GM18951 (cell line): ENCODE measurements at regions not wholly inside any gene's neighbourhood (a gene's known extent, or its start where the extent isn't known, plus 50 kb on each side); places are given as distances from the start of the nearest gene placed in this dataset.

ENCODE experiments used
- POLR2A ChIP-seq: IDR thresholded peaks from 4 replicates; pipeline ENCODE4 v1.6.1; 2011; ENCODE audit warnings: mild to moderate bottlenecking; ENCODE audit not compliant: insufficient read length, insufficient read depth; ENCODE audit errors: extremely low read depth
- in situ Hi-C: fragments of 300-500 bp; cut with MboI; formaldehyde crosslinking; loops from one replicate; pipeline ENCODE4 v1.12.0; 2022; ENCODE audit warnings: low sequenced_read_pairs, mixed read lengths, inconsistent platforms; ENCODE audit not compliant: unreplicated experiment

DNA sequence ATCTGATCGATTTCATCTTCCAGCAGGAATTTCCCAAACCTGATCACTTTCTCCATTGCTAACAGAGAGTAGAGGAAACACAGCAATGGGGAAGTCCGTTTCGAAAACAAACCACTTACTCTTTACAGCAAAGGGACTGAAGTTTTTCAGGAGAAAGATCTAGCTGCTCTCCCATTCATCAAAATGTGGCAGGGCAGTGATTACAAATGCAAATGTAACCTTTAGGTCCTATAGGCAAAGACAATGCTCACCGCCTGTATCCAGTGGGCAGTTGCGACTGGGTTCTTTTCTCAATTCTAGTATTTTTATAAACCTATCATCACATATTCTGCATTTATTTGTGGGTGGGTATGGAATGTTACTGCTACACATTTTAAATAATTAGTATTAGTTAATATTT is 218.0 kb upstream of the ZFHX3 start:
- TF ChIP-seq POLR2A: no peak
- in situ Hi-C loops: no loop called here

DNA sequence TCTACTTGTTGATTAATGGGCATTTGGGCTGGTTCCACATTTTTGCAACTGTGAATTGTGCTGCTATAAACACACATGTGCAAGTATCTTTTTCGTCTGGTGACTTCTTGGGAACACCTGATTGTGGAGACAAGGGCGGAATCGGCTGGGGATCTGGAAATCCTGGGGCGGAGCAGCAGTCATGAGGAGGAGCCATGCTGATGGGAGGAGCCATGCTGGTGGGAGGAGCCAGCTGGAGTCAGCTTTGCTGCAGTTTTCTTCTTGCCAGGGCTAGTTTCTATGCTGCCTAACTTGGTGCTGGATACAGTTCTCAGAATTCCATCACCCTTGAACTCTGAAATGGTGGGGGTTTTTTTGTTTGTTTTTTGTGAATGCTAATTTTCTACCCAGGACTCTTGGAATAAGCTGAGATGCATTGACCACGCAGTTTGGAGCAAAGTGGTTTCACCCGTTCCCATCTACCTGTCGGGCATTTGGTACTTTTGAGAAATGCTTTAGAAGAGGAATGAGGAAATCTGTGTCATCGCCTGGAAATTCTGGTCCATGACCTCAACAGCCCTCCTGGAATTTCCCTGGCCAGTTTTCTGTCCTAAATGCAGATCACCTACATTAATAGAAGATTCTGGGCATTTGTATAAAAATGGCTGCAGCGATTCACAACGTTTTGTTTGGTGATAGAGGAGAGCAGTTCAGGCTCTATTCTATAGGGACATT is 217.4 kb upstream of the ZFHX3 start:
- no peak for TF ChIP-seq POLR2A
- in situ Hi-C loops: no loop called here

DNA sequence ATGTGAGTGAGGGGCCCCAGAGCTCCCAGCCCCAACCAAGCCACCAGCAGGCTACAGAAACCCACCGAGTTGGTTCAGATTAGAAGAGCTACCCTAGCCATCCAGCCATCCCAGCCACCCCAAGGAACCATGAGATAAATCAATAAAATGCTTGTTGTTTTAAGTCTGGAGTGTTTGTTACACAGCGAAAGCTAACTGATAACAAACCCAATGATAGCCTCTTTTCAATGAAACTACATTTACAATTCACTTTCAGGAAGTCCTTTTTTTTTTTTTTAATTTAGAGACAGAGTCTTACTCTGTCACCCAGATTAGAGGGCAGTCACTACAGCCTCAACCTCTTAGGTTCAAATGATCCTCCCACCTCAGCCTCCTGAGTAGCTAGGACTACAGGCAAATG is 215.0 kb upstream of the ZFHX3 start:
- no peak for TF ChIP-seq POLR2A
- in situ Hi-C loops: no loop called here

DNA sequence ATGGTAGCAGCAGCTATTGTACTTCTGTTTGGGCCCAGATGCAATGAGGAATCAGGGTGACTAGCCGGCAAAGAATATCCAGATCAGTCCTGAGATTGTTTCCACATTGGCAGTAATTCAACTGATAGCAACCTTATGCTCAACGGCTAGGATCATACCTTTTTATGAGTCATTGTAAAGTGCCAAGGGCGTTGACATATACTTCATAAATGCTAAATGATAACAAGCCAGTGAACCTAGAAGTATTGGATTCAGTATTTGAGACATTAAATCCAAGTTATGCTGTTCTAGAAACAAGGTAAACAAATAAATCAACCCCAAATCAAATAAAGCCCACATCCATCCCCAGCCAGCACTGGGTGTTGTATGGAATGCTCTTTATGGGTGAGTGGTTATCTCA is 207.1 kb upstream of the ZFHX3 start:
- in situ Hi-C loops: no loop called here
- no peak for TF ChIP-seq POLR2A

DNA sequence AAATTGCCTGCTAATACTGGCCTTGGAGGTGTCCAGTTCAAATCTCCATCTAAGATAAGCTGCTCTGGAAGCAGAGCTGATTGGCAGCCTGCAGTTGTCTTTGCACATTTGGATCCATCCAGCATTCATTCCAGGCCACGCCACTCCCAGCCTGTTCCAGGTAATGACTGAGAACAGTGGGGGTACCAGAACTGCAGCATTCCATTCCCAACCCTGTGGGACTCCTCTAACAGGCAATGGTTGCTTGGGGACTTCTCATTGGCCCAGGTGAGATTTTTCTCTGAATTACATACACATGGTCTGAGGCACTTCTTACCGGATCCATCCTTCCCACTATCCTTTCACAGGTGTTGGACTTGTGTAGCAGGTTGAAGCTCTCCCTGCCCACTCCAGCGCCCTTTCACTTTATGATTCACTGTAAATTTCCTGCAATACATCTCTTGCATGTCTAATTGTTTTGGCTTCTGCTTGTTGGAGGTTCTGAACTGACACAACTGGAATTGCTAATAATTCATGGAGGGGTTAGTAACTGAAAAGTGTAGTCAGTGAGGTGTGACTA is 206.1 kb upstream of the ZFHX3 start:
- in situ Hi-C loops: no loop called here
- TF ChIP-seq POLR2A: no peak

DNA sequence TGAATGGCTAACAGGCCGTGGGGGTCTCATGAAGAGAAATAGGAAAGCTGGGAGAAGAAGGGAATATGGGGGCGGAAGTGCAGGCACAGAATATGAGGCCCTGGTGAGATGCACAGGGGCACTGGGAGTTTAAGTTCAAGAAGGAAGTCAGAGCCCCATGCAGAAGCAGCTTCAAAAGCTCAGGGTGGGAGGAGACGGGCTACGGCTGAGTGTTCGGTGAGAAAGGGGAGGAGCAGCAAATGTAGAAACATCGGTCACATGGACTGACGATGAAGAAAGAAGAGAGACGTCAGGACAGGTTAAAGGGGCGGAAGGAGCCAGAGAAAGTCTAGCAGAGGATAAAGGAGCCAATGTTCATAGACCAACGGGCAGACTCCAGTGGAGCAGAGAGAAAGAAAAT is 204.5 kb upstream of the ZFHX3 start:
- in situ Hi-C loops: no loop called here
- no peak for TF ChIP-seq POLR2A

DNA sequence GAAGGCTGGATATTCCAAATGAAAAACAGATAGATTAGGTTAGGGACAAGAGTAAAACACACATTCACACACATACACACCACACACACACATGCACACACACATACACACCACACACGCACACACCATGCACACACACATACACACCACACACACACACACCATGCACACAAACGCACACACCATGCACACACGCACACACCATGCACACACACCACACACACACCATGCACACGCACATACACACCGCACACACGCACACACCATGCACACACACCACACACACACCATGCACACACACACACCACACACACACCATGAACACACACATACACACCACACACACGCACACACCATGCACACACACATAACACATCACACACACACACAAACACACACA is 203.7 kb upstream of the ZFHX3 start:
- in situ Hi-C loops: no loop called here
- no peak for TF ChIP-seq POLR2A

DNA sequence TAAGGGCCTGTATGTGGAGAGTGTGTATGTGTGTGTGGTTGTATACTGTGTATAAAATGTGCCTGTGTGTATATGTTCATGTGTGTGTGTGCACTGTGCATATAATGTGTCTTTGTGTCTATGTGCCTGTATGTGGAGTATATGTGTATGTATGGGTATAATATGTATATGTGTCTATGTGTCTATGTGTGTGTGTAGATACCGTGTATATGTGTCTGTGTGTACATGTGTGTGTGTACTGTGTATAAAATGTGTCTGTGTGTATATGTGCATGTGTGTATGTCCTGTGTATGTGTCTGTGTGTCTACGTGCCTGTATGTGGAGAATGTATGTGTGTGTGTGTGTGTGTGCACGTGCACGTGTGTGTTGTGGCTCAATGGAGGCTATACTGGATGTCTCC is 200.4 kb upstream of the ZFHX3 start:
- TF ChIP-seq POLR2A: no peak
- in situ Hi-C loops: no loop called here

DNA sequence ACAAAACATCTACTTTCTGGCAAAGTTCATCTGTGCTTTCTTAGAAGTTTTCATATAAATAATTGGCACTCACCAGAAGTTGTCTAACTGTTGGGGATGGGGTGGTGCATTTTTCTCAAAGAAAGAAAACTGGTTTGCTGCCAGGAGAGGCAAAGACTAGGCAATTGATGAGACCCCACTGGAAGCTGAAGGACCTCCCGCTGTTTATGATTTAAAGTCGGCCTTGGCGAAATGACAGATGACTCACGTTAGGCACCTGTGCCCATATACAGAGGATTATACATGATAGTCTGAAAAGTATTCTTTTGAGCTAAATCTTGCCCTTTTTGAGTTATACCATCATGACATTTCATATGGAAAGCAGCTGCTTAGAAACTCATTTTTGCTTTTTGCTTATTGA is 193.0 kb upstream of the ZFHX3 start:
- TF ChIP-seq POLR2A: no peak
- in situ Hi-C loops: no loop called here

DNA sequence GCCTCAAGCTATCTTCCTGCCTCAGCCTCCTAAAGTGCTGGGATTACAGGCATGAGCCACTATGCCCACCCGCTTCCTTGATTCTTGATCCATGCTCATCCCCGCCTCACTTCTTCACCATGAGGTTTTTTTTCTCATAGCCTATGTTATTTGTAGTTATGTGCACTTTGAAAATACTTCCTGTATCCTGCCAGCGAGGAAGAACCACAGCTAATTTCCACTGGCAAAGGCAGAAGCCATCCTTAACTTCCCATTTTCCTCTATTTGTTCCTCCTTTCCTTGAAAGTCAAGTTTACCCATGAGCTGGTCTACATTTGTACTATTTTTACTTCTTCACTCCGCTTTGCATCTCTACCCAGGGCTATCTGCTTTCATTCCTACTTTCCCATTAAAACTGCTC is 189.7 kb upstream of the ZFHX3 start:
- TF ChIP-seq POLR2A: no peak
- in situ Hi-C loops: no loop called here

DNA sequence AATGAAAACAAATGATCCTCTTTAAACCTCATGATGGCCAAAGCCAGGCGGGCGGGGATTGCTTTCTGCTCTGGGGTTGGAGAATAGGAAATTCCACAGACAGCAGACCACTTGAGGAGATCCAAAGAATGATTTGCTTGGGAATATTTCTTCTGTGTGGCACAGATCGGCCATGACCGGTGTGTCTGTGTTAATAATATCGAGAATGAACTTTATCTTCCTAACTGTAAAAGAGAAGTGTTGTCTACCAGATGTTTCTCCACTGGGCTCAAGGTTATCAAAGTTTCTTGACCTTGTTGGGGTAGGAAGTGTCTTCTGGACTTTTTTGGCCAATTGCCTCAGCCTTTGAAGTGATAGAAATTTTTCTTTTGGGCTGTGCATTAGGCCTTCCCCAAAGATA is 186.6 kb upstream of the ZFHX3 start:
- in situ Hi-C loops: no loop called here
- TF ChIP-seq POLR2A: no peak

DNA sequence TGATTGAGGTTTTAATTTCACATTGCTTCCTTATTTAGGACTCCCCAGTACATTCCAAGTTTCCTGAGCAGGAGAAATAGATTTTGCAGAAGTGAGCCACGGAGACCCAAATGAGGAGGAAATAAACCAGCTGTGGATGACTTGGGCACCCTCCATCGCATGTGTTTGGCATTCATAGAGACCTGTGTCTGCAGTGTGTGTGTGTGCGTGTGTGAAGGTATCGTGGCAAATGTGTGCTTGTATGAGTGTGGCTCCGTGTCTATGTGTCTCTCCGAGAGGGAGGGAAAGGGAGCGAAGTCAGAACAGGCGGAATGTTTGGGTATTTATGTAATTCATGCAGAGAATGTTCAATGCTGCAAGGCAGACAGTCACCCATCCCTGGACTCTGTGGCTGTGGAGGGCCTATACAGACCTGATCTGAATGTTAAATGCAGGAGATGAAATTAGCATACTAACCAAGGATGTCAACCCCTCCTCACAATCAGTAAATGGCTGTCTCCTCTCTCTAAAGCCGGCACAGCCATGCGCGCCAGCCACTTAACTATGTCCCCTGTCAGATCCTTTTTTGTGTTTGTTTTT is 186.0 kb upstream of the ZFHX3 start:
- in situ Hi-C loops: no loop called here
- no peak for TF ChIP-seq POLR2A

DNA sequence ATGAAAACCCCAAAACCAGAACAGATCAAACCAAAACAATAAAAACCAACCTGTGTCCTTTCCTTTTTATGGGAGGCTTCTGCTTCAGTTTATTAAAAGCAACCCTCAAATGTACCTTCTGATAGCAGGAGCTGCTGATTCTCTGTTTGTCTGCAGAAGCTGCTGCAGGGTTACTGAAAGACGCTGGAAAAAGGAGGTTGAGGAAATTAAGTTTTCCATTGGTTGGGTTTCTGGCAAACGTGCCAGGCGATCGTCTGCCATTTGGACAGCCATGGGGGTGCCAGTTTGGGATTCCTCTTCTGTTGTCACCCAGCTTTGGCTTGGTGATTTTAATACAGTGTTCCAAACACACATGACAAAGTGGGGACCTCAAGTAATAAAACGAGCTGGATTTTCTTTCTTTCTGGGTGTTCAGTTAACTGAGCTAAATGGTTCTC is 185.4 kb upstream of the ZFHX3 start:
- in situ Hi-C loops: no loop called here
- TF ChIP-seq POLR2A: no peak
